ENCODE measurements at regions not wholly inside any gene's neighbourhood (a gene's known extent, or its start where the extent isn't known, plus 50 kb on each side); places are given as distances from the start of the nearest gene placed in this dataset.

DNA sequence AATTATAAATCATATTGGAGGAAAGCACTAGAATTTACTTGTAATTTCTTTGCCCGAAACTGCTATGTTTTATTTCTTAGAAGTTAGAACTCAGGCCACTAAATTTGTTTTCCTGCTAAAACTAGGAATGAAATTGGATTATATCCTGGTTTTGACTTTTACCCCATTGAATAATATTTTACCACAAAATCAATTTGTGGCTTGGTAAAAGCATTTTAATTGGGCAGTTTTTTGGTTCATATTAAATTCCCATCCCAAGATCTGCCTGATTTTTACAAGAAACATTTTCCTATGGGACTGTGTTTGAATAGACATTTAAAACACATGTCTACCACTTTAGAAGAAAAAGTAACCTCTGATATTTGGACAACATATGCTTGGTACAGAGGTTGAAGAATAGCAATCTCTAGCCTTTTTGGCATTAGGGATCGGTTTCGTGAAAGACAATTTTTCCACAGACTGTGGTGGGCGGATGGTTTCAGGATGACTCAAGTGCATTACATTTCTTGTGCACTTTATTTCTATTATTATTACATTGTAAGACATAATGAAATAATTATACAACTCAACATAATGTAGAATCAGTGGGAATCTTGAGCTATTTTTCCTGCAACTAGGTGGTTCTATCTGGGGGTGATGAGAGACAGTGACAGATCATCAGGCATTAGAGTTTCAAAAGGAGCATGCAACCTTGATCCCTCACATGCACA is 565.6 kb downstream of the PRR16 start:
- DNase-seq (ENCODE audit: low spot score) = no peak
- no peak for TF ChIP-seq CTCF (IDR thresholded peaks at IDR 0.05; ENCODE audit: extremely low read depth, missing control alignments)

DNA sequence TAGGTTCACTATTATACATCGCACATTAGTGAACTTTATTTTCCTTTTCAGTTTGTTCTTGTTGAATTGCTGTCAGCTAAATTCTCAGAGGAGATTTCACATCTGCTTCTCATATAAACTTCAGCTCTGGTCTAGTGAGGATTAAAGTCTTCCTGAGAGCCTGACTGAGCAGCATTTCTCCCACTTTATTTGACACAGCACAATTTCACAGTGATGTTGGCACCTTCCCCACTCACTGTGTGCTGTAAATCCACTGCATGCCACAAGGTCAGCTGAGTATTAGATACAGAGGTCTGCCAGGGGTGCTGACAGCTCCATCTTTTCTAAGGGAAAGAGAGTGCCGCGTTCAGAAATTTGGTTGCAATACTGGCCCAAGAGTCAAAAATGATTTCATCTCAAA is 567.4 kb downstream of the PRR16 start:
- DNase-seq (ENCODE audit: low spot score) = no peak

DNA sequence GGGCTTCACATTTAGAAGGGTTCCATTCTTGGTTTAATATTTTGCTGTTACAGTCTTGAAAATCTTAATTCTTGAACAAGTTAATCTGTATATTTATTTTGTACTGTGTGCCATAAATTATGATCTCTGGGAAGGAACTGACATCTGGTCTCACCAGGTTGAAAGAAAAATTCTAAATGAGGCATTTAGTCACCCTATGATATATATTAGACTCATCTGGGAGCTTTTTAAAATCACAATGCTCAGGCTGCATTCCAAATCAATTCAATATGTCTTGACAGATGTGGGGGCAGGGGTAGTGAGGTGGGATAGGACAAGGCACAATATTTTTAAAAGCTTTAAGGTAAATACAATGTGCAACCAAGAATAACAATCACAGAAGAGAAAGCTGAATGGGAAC is 569.2 kb downstream of the PRR16 start:
- DNase-seq (ENCODE audit: low spot score) = no peak
- TF ChIP-seq CTCF (IDR thresholded peaks at IDR 0.05; ENCODE audit: extremely low read depth, missing control alignments) = no peak

More for the DNA sequence above, 567.4 kb downstream of the PRR16 start:
- TF ChIP-seq CTCF (IDR thresholded peaks at IDR 0.05; ENCODE audit: extremely low read depth, missing control alignments) = no peak

DNA sequence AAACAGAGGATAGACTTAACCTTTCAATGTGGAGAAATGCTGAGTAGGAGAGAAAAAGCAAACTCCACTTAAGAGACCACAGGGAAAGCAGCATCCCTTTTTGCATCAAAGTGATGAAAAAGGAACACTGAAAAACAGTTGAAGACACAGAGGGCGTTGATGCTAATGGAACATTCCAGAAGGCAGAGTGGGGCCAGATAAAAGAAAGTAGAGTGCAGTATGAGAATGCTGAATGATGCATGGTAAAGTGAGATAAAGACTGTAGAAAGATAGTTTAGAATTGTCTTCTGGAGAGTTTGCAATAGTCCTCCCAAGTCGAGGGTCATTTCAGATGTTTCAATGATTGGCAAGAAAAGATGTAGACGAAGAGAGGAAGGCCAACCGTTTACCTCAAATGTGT is 574.3 kb downstream of the PRR16 start:
- no peak for TF ChIP-seq CTCF (IDR thresholded peaks at IDR 0.05; ENCODE audit: extremely low read depth, missing control alignments)
- no peak for DNase-seq (ENCODE audit: low spot score)

GRCh38 chr5:121049971-121050370 is 585.9 kb downstream of the PRR16 start:
- no peak for TF ChIP-seq CTCF (IDR thresholded peaks at IDR 0.05; ENCODE audit: extremely low read depth, missing control alignments)
- DNase-seq (ENCODE audit: low spot score) = no peak

GRCh38 chr5:121053055-121053985 is 589.2 kb downstream of the PRR16 start:
- DNase-seq (ENCODE audit: low spot score) = no peak

More at GRCh38 chr5:121053055-121053985, 589.2 kb downstream of the PRR16 start:
- no peak for TF ChIP-seq CTCF (IDR thresholded peaks at IDR 0.05; ENCODE audit: extremely low read depth, missing control alignments)

Measured in GM20000 (cell line).